PC-3 (cell line): ENCODE measurements at regions not wholly inside any gene's neighbourhood (a gene's known extent, or its start where the extent isn't known, plus 50 kb on each side); places are given as distances from the start of the nearest gene placed in this dataset.

Experiments used
- EZH2phosphoT487 ChIP-seq: fragments of 300-600 bp; sonication (generic); IDR thresholded peaks from 2 replicates; pipeline ENCODE4 v1.6.1; 2018; ENCODE audit warnings: mild to moderate bottlenecking, antibody characterized with exemption, low read length, borderline replicate concordance
- TF ChIP-seq, protein P1 (sequence below): fragments of 300-600 bp; sonication (generic); conservative IDR thresholded peaks from 2 replicates; pipeline ENCODE4 v1.5.1; 2017; ENCODE audit warnings: antibody characterized with exemption, low read depth, mild to moderate bottlenecking, low read length

DNA sequence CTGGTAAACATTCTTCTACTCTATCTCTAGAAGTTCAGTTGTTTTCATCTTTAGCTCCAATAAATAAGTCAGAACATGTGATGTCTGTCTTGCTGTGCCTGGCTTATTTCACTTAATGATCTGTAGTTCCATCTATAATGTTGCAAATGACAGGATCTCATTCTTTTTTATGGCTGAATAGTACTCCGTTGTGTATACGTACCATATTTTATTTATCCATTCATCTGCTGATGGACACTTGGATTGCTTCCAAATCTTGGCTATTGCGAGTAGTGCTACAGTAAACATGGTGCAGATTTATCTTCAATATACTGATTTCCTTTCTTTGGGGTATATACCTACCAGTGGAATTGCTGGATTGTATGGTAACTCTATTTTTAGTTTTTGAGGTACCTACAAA is 124.4 kb downstream of the ZNF33B start:
- TF ChIP-seq, protein P1, sequence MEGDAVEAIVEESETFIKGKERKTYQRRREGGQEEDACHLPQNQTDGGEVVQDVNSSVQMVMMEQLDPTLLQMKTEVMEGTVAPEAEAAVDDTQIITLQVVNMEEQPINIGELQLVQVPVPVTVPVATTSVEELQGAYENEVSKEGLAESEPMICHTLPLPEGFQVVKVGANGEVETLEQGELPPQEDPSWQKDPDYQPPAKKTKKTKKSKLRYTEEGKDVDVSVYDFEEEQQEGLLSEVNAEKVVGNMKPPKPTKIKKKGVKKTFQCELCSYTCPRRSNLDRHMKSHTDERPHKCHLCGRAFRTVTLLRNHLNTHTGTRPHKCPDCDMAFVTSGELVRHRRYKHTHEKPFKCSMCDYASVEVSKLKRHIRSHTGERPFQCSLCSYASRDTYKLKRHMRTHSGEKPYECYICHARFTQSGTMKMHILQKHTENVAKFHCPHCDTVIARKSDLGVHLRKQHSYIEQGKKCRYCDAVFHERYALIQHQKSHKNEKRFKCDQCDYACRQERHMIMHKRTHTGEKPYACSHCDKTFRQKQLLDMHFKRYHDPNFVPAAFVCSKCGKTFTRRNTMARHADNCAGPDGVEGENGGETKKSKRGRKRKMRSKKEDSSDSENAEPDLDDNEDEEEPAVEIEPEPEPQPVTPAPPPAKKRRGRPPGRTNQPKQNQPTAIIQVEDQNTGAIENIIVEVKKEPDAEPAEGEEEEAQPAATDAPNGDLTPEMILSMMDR = no peak
- no peak for TF ChIP-seq EZH2phosphoT487
